Smooth muscle cell (in vitro differentiated cells): ENCODE measurements at regions not wholly inside any gene's neighbourhood (a gene's known extent, or its start where the extent isn't known, plus 50 kb on each side); places are given as distances from the start of the nearest gene placed in this dataset.
"Not testable (repeated sequence)": the region's sequence is repeated elsewhere in the genome, so short reads cannot be mapped to it uniquely, and the experiment has no call there.

Source experiments
- DNase-seq: peaks from one replicate; lab custom pipeline; 2025; ENCODE audit not compliant: unreplicated experiment; lab: John Stamatoyannopoulos, UW
- H2AFZ ChIP-seq: fragments of 200-600 bp; sonication (generic); 2 replicates; pipeline ENCODE4 v1.6.0; 2016; ENCODE audit warnings: antibody characterized with exemption, low read depth, mild to moderate bottlenecking
- H3F3A ChIP-seq: fragments of 200-600 bp; sonication (generic); 2 replicates; pipeline ENCODE4 v1.6.0; 2017; ENCODE audit warnings: antibody characterized with exemption, low read depth
- H3K27ac ChIP-seq: fragments of 200-600 bp; sonication (generic); 2 replicates; pipeline ENCODE4 v1.5.1; 2016; ENCODE audit warnings: low read depth, mild to moderate bottlenecking
- H3K27me3 ChIP-seq: fragments of 200-600 bp; sonication (generic); 2 replicates; pipeline ENCODE4 v1.6.1; 2016; ENCODE audit warnings: low read depth, mild to moderate bottlenecking
- H3K36me3 ChIP-seq: fragments of 200-600 bp; sonication (generic); 2 replicates; pipeline ENCODE4 v1.5.1; 2016; ENCODE audit warnings: low read depth
- H3K4me1 ChIP-seq: fragments of 200-600 bp; sonication (generic); 2 replicates; pipeline ENCODE4 v1.5.1; 2016; ENCODE audit warnings: low read depth
- H3K4me2 ChIP-seq: fragments of 200-600 bp; sonication (generic); 2 replicates; pipeline ENCODE4 v1.6.0; 2016; ENCODE audit warnings: mild to moderate bottlenecking
- H3K4me3 ChIP-seq: fragments of 200-600 bp; sonication (generic); 2 replicates; pipeline ENCODE4 v1.5.1; 2016; ENCODE audit warnings: mild to moderate bottlenecking
- H3K79me2 ChIP-seq: fragments of 200-600 bp; sonication (generic); 2 replicates; pipeline ENCODE4 v1.6.0; 2016; ENCODE audit warnings: low read depth, mild to moderate bottlenecking
- H3K9ac ChIP-seq: fragments of 200-600 bp; sonication (generic); 2 replicates; pipeline ENCODE4 v1.6.0; 2016; ENCODE audit warnings: low read depth
- H3K9me3 ChIP-seq: fragments of 200-600 bp; sonication (generic); replicated peaks from 2 replicates; pipeline ENCODE4 v1.5.1; 2016; ENCODE audit warnings: low read depth
- H4K20me1 ChIP-seq: fragments of 200-600 bp; sonication (generic); 2 replicates; pipeline ENCODE4 v1.6.0; 2016; ENCODE audit warnings: low read depth
- WGBS: methylation state at CpG from one replicate; pipeline ENCODE4 v1.1.7; 2016; ENCODE audit warnings: low lambda C conversion rate; 5-methylcytosine and 5-hydroxymethylcytosine counted together
- TF ChIP-seq, protein P1 (sequence below): fragments of 200-600 bp; sonication (generic); IDR thresholded peaks from 2 replicates; pipeline ENCODE4 v1.5.1; 2017; ENCODE audit warnings: borderline replicate concordance, mild to moderate bottlenecking, antibody characterized with exemption; ENCODE audit not compliant: insufficient read depth, poor library complexity, severe bottlenecking

DNA sequence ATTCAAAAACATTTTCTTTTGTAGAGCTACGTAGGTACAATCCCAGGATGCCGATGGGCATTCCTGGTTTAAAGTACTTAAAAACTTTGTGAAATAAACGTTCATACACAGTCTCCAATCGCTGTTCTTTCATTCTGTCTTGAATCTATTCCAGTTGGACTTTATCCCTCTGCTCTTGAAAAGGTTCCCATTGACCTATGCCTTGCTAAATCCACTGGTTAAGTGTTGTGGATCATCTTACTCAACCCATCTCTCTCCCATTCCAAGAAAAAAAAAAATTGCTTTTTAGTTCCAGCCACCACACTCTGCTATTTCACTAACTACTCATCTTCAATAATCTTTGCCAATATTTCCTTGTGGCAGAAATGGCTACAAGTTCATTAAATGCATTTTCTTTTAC, 542.3 kb upstream of the GRIA3 start:
- WGBS: 79% methylated on average over 4 of the region's 4 CpGs
- H3K36me3 ChIP-seq: no peaks in the 10 kb centered on the region
- H3K4me2 ChIP-seq: no peak overlapping the region
- no peaks in the 10 kb centered on the region for H3K27me3 ChIP-seq
- no peak overlapping the region for H3K27ac ChIP-seq
- H3K4me1 ChIP-seq: no peaks in the 10 kb centered on the region
- H3K9ac ChIP-seq: no peak overlapping the region
- TF ChIP-seq, protein P1, sequence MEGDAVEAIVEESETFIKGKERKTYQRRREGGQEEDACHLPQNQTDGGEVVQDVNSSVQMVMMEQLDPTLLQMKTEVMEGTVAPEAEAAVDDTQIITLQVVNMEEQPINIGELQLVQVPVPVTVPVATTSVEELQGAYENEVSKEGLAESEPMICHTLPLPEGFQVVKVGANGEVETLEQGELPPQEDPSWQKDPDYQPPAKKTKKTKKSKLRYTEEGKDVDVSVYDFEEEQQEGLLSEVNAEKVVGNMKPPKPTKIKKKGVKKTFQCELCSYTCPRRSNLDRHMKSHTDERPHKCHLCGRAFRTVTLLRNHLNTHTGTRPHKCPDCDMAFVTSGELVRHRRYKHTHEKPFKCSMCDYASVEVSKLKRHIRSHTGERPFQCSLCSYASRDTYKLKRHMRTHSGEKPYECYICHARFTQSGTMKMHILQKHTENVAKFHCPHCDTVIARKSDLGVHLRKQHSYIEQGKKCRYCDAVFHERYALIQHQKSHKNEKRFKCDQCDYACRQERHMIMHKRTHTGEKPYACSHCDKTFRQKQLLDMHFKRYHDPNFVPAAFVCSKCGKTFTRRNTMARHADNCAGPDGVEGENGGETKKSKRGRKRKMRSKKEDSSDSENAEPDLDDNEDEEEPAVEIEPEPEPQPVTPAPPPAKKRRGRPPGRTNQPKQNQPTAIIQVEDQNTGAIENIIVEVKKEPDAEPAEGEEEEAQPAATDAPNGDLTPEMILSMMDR: no peak
- no peaks in the 10 kb centered on the region for H4K20me1 ChIP-seq
- DNase-seq: no peak
- no peaks in the 10 kb centered on the region for H3F3A ChIP-seq
- no peaks in the 10 kb centered on the region for H3K79me2 ChIP-seq
- no peaks in the 10 kb centered on the region for H3K9me3 ChIP-seq
- H3K4me3 ChIP-seq: no peak overlapping the region
- no peak overlapping the region for H2AFZ ChIP-seq

DNA sequence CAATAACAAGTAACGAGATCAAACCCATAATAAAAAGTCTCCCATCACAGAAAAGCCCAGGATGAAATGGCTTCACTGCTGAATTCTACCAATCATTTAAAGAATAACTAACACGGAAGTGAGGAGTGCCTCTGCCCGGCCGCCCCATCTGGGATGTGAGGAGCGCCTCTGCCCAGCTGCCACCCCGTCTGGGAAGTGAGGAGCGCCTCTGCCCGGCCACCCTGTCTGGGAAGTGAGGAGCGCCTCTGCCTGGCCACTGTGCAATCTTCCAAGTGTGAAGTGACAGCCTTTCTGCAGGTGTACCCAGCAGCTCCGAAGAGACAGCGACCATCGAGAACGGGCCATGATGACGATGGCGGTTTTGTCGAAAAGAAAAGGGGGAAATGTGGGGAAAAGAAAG, 528.8 kb upstream of the GRIA3 start:
- not testable (repeated sequence) for H3K4me1 ChIP-seq, H4K20me1 ChIP-seq, H3K4me2 ChIP-seq, DNase-seq, H3K36me3 ChIP-seq, H3K9ac ChIP-seq, H3K27ac ChIP-seq, H3F3A ChIP-seq, H2AFZ ChIP-seq, H3K79me2 ChIP-seq, H3K9me3 ChIP-seq, H3K4me3 ChIP-seq, H3K27me3 ChIP-seq
- WGBS: 81% methylated on average over 15 of the region's 16 CpGs

GRCh38 chrX:122666601-122667000, 517.5 kb upstream of the GRIA3 start:
- no peak for DNase-seq
- Histone ChIP-seq H2AFZ (no peak overlapping the region), H3K4me3 (no peak overlapping the region), H3K27ac (no peak overlapping the region), H3K9ac (no peak overlapping the region), H4K20me1 (no peaks in the 10 kb centered on the region), H3K27me3 (no peaks in the 10 kb centered on the region), H3K9me3 (no peaks in the 10 kb centered on the region), H3K4me2 (no peak overlapping the region), H3K4me1 (no peaks in the 10 kb centered on the region), H3K36me3 (no peaks in the 10 kb centered on the region), H3F3A (no peaks in the 10 kb centered on the region), H3K79me2 (no peaks in the 10 kb centered on the region)
- WGBS: 83% methylated on average over 1 of the region's 1 CpG
- TF ChIP-seq, protein P1: no peak

GRCh38 chrX:122667667-122668066, 516.4 kb upstream of the GRIA3 start:
- no peaks in the 10 kb centered on the region for H3K4me1 ChIP-seq
- no peak overlapping the region for H3K9ac ChIP-seq
- H3K79me2 ChIP-seq: no peaks in the 10 kb centered on the region
- TF ChIP-seq, protein P1: no peak
- H3K36me3 ChIP-seq: no peaks in the 10 kb centered on the region
- no peaks in the 10 kb centered on the region for H3K27me3 ChIP-seq
- no peaks in the 10 kb centered on the region for H3K9me3 ChIP-seq
- no peaks in the 10 kb centered on the region for H4K20me1 ChIP-seq
- no peaks in the 10 kb centered on the region for H3F3A ChIP-seq
- no peak overlapping the region for H3K4me2 ChIP-seq
- DNase-seq: no peak
- H3K4me3 ChIP-seq: no peak overlapping the region
- 76% methylated on average over 3 of the region's 3 CpGs for WGBS
- no peak overlapping the region for H3K27ac ChIP-seq
- H2AFZ ChIP-seq: no peak overlapping the region
